H1 (cell line): ENCODE measurements at regions not wholly inside any gene's neighbourhood (a gene's known extent, or its start where the extent isn't known, plus 50 kb on each side); places are given as distances from the start of the nearest gene placed in this dataset.
"Not testable (repeated sequence)": the region's sequence is repeated elsewhere in the genome, so short reads cannot be mapped to it uniquely, and the experiment has no call there.

Experiments
- CTCF ChIA-PET: fragments of 300-600 bp; sonication (Branson Sonifier 250); formaldehyde crosslinking; loops from one replicate; lab custom pipeline; 2021; ENCODE audit not compliant: partially characterized antibody; lab: Charles Lee
- POLR2A ChIA-PET: fragments of 300-600 bp; sonication (Branson Sonifier 250); formaldehyde crosslinking; loops from one replicate; lab custom pipeline; 2021; ENCODE audit warnings: inconsistent platforms; ENCODE audit not compliant: partially characterized antibody; lab: Charles Lee
- DNase-seq, 2 experiments: peaks; one replicate each; pipeline versions ENCODE4 v3.0.0 to v3.0.0-alpha.2; 2010 to 2022; ENCODE audit warnings: low spot score in 2 of 2, low read depth in 1 of 2, mixed read lengths in 1 of 2
- FAIRE-seq: peaks from 2 replicates; lab custom pipeline; 2011; peaks lifted over from hg19 to GRCh38; lab: Jason Lieb, UNC
- H2AFZ ChIP-seq: 2 replicates; pipeline ENCODE4 v1.8.1; 2012; ENCODE audit warnings: low read length, inconsistent platforms
- H2AK5ac ChIP-seq: 2 replicates; pipeline ENCODE4 v1.6.1; 2013; ENCODE audit warnings: low read depth, low read length
- H2BK120ac ChIP-seq: replicated peaks from 2 replicates; pipeline ENCODE3; 2013; ENCODE audit warnings: low read depth, low read length, inconsistent platforms
- H2BK12ac ChIP-seq: 2 replicates; pipeline ENCODE4 v1.6.1; 2013; ENCODE audit warnings: low read depth, low read length
- H2BK15ac ChIP-seq: 2 replicates; pipeline ENCODE4 v1.6.1; 2013; ENCODE audit warnings: low read length
- H2BK20ac ChIP-seq: 2 replicates; pipeline ENCODE4 v1.6.1; 2013; ENCODE audit warnings: low read length
- H2BK5ac ChIP-seq: 2 replicates; pipeline ENCODE4 v1.6.1; 2013; ENCODE audit warnings: low read depth, low read length
- H3K14ac ChIP-seq: 2 replicates; pipeline ENCODE4 v1.6.1; 2013; ENCODE audit warnings: inconsistent platforms; ENCODE audit not compliant: insufficient read length
- H3K18ac ChIP-seq: 2 replicates; pipeline ENCODE4 v1.6.1; 2013; ENCODE audit warnings: low read length; ENCODE audit errors: extremely low read depth
- H3K23ac ChIP-seq: 2 replicates; pipeline ENCODE4 v1.6.1; 2013; ENCODE audit warnings: inconsistent platforms; ENCODE audit not compliant: insufficient read length
- H3K23me2 ChIP-seq: 2 replicates; pipeline ENCODE4 v1.6.1; 2013; ENCODE audit warnings: low read depth, low read length
- H3K27ac ChIP-seq: 2 replicates; pipeline ENCODE4 v1.6.1; 2011; ENCODE audit warnings: low read depth, low read length, inconsistent platforms
- H3K27me3 ChIP-seq, 4 experiments: replicated peaks in 1 of 4; 1 replicate in 1 of 4; 2 replicates in 3 of 4; pipeline versions ENCODE4 v1.6.1 to v1.8.1; 2011 to 2013; ENCODE audit warnings: low read length in 3 of 4, mild to moderate bottlenecking in 3 of 4, inconsistent platforms in 2 of 4, mixed read lengths in 2 of 4, moderate library complexity in 1 of 4; ENCODE audit not compliant: control insufficient read depth in 3 of 4, insufficient read depth in 3 of 4; ENCODE audit errors: extremely low read depth in 1 of 4
- H3K36me3 ChIP-seq, 4 experiments: 2 replicates each; pipeline versions ENCODE4 v1.6.1 to v1.8.1; 2011 to 2013; ENCODE audit warnings: mild to moderate bottlenecking in 4 of 4, low read length in 3 of 4, moderate library complexity in 2 of 4, control low read depth in 1 of 4, inconsistent platforms in 1 of 4; ENCODE audit not compliant: insufficient read depth in 4 of 4, control insufficient read depth in 2 of 4
- H3K4ac ChIP-seq: replicated peaks from 2 replicates; pipeline ENCODE3; 2013; ENCODE audit warnings: low read length, low read depth, mixed read lengths, inconsistent platforms; ENCODE audit not compliant: insufficient read length
- H3K4me1 ChIP-seq, 4 experiments: replicated peaks in 1 of 4; 1 replicate in 1 of 4; 2 replicates in 3 of 4; pipeline versions ENCODE4 v1.6.1 to v1.8.1; 2011 to 2013; ENCODE audit warnings: low read length in 3 of 4, inconsistent platforms in 2 of 4, mixed read lengths in 1 of 4; ENCODE audit not compliant: insufficient read depth in 4 of 4, control insufficient read depth in 3 of 4
- H3K4me2 ChIP-seq, 2 experiments: 2 replicates each; pipeline versions ENCODE4 v1.6.1 to v1.8.1; 2011 to 2013; ENCODE audit warnings: low read depth in 2 of 2, low read length in 2 of 2, control low read depth in 1 of 2, inconsistent platforms in 1 of 2, mild to moderate bottlenecking in 1 of 2; ENCODE audit not compliant: insufficient read depth in 1 of 2
- H3K4me3 ChIP-seq, 4 experiments: fragments of 200-600, 300-600 bp in 1 of 4; sonication (generic), shearing (Covaris generic), sonication (Bioruptor Twin) in 1 of 4; 2 replicates each; pipeline versions ENCODE4 v1.5.1 to v1.8.1; 2011 to 2016; ENCODE audit warnings: low read length in 4 of 4, low read depth in 3 of 4, control low read depth in 2 of 4, inconsistent platforms in 2 of 4, mild to moderate bottlenecking in 2 of 4, mixed read lengths in 1 of 4, moderate library complexity in 1 of 4; ENCODE audit not compliant: insufficient read depth in 2 of 4; ENCODE audit errors: extremely low read depth in 1 of 4
- H3K56ac ChIP-seq: replicated peaks from 2 replicates; pipeline ENCODE3; 2013; ENCODE audit warnings: low read depth, mild to moderate bottlenecking, mixed read lengths, low read length, inconsistent platforms; ENCODE audit not compliant: insufficient read length
- H3K79me1 ChIP-seq: 2 replicates; pipeline ENCODE4 v1.6.1; 2013; ENCODE audit warnings: low read depth, low read length, control low read depth
- H3K79me2 ChIP-seq, 2 experiments: 2 replicates each; pipeline versions ENCODE4 v1.6.1 to v1.8.1; 2012 to 2013; ENCODE audit warnings: low read length in 2 of 2, mild to moderate bottlenecking in 2 of 2, inconsistent platforms in 1 of 2; ENCODE audit not compliant: insufficient read depth in 2 of 2, control insufficient read depth in 1 of 2
- H3K9ac ChIP-seq, 4 experiments: replicated peaks in 1 of 4; 1 replicate in 1 of 4; 2 replicates in 3 of 4; pipeline versions ENCODE4 v1.6.1 to v1.8.1; 2011 to 2013; ENCODE audit warnings: low read depth in 3 of 4, low read length in 3 of 4, control low read depth in 2 of 4, mild to moderate bottlenecking in 2 of 4, moderate library complexity in 2 of 4, inconsistent platforms in 1 of 4; ENCODE audit errors: extremely low read depth in 1 of 4
- H3K9me3 ChIP-seq, 2 experiments: 2 replicates each; pipeline versions ENCODE4 v1.6.1 to v1.8.1; 2012 to 2013; ENCODE audit warnings: mild to moderate bottlenecking in 2 of 2, moderate library complexity in 2 of 2, control low read depth in 1 of 2, inconsistent platforms in 1 of 2, low read depth in 1 of 2, low read length in 1 of 2, mixed read lengths in 1 of 2; ENCODE audit not compliant: insufficient read depth in 2 of 2
- H4K20me1 ChIP-seq, 2 experiments: replicated peaks in 1 of 2; 2 replicates each; pipeline versions ENCODE3 to v1.8.1; 2011 to 2013; ENCODE audit warnings: inconsistent platforms in 2 of 2, low read length in 2 of 2, mild to moderate bottlenecking in 1 of 2; ENCODE audit not compliant: insufficient read depth in 2 of 2, control insufficient read depth in 1 of 2
- H4K5ac ChIP-seq: 2 replicates; pipeline ENCODE4 v1.6.1; 2013; ENCODE audit warnings: low read length, low read depth, mixed read lengths, inconsistent platforms; ENCODE audit not compliant: insufficient read length
- H4K8ac ChIP-seq: 2 replicates; pipeline ENCODE4 v1.8.0; 2013; ENCODE audit warnings: mild to moderate bottlenecking, moderate library complexity, low read length, inconsistent platforms; ENCODE audit not compliant: insufficient read depth; ENCODE audit errors: extremely low read depth
- H4K91ac ChIP-seq: replicated peaks from 2 replicates; pipeline ENCODE3; 2013; ENCODE audit warnings: low read length, mixed read lengths, inconsistent platforms; ENCODE audit not compliant: insufficient read length
- WGBS, 2 experiments: shearing (Covaris generic) in 1 of 2; methylation state at CpG; one replicate each; pipeline versions ENCODE4 v1.1.6 to v1.1.7; 2013 to 2015; ENCODE audit warnings: low lambda C conversion rate in 2 of 2, mixed read lengths in 2 of 2, inconsistent platforms in 1 of 2, low coverage in 1 of 2, missing lambda C conversion rate in 1 of 2; ENCODE audit not compliant: insufficient replicate concordance in 2 of 2, insufficient coverage in 1 of 2, insufficient read length in 1 of 2; ENCODE audit errors: extremely low coverage in 1 of 2, missing lambda C conversion rate in 1 of 2; 5-methylcytosine and 5-hydroxymethylcytosine counted together

GRCh38 chr1:145500251-145500650, 74.8 kb upstream of the NBPF20 start:
- H3K79me2 ChIP-seq, H4K20me1 ChIP-seq, H3K4me2 ChIP-seq, H3K4me3 ChIP-seq, H3K9me3 ChIP-seq, FAIRE-seq, H2BK12ac ChIP-seq, H3K23me2 ChIP-seq, H3K27ac ChIP-seq, H3K4ac ChIP-seq, H3K79me1 ChIP-seq, H2BK5ac ChIP-seq, H2BK20ac ChIP-seq, H2BK15ac ChIP-seq, H4K8ac ChIP-seq, H3K23ac ChIP-seq, CTCF ChIA-PET, H3K18ac ChIP-seq, H3K36me3 ChIP-seq, H2BK120ac ChIP-seq, H2AFZ ChIP-seq, H3K14ac ChIP-seq, POLR2A ChIA-PET, H3K9ac ChIP-seq, DNase-seq, H3K56ac ChIP-seq, H3K4me1 ChIP-seq, H4K5ac ChIP-seq, H2AK5ac ChIP-seq, H4K91ac ChIP-seq, H3K27me3 ChIP-seq: not testable (repeated sequence)
- WGBS, 2 experiments, result no CpG with 5 or more reads among the region's 5 CpGs

DNA sequence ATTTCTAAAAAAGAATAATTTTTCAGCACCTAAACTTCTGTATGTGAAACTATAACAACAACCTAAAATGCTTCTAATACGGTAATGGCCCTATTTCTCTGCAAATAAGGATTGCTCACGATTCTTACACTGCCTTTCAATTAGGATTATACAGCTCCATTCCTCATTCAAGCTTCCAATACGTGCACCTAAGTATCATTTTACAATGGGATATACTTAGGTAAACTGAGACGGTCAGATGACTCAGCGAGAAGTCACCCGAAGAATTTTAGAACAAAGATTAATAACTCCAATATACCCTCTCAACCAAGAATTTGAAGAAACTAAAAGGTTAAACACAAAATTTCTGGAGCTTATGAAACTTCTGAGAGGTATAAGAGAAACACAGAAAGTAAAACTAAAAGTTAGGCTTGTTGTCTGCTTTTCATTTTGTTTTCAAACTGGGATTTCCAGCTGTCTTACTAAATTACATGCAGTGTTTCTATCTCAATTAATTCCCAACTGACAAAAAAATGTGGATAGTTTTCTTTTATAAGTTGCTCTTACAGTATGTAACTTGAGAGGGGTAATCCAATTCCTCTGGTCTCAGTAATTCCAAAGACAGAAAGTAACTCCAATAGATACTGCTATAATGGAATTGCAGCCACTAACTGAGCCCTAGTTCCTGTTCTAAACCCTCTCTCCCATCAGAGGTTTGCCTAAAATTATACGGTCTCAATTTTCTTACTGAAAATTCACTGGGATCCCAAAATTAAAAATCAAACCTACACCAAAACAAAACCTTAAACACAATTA, 69.9 kb upstream of the NBPF20 start:
- H3K4me2 ChIP-seq, POLR2A ChIA-PET, H2BK15ac ChIP-seq, H2BK5ac ChIP-seq, H4K5ac ChIP-seq, CTCF ChIA-PET, H3K23me2 ChIP-seq, H3K4me1 ChIP-seq, H3K9ac ChIP-seq, H2BK20ac ChIP-seq, H4K91ac ChIP-seq, H3K14ac ChIP-seq, H2AFZ ChIP-seq, H3K18ac ChIP-seq, H2BK12ac ChIP-seq, H2AK5ac ChIP-seq, H2BK120ac ChIP-seq, H3K36me3 ChIP-seq, H3K79me1 ChIP-seq, H3K27me3 ChIP-seq, H3K27ac ChIP-seq, H3K9me3 ChIP-seq, FAIRE-seq, H3K79me2 ChIP-seq, DNase-seq, H3K56ac ChIP-seq, H3K23ac ChIP-seq, H3K4me3 ChIP-seq, H4K8ac ChIP-seq, H3K4ac ChIP-seq, H4K20me1 ChIP-seq: not testable (repeated sequence)
- 77% methylated on average over 2 of the region's 7 CpGs; no CpG with 5 or more reads in 1 of the 2 experiments for WGBS, 2 experiments
